ENCODE measurements at regions not wholly inside any gene's neighbourhood (a gene's known extent, or its start where the extent isn't known, plus 50 kb on each side); places are given as distances from the start of the nearest gene placed in this dataset.

DNA sequence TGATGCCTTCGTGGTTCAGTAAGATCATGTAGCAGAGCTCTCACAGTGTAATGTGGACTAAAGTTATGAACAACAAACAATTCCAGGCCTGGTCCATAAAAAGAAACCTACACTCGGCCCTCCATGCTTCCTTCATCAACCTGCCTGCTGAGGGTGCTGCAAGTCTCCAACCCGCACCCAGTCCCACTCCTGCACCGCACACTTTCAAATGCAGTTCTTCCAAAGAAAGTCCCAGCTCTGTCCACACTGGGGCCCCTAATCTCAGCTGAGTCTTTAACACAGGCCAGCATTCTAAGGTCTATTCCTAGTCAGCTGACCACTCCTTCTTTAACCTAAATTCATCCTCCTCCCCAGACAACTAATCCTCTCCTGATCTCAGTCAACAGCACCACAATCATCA, 71.5 kb upstream of the NR5A2 start:
- Histone ChIP-seq H3K4me1 (replicated peaks) (no peaks in the 10 kb centered on the region), H3K27me3 (replicated peaks) (no peaks in the 10 kb centered on the region), H3K9me3 (replicated peaks) (no peaks in the 10 kb centered on the region), H3K36me3 (no peaks in the 10 kb centered on the region), H3K4me3 (no peak overlapping the region), H3K27ac (no peak overlapping the region)
- DNase-seq (ENCODE audit: low read depth in 1 of 2, low spot score in 2 of 2) = no peak

DNA sequence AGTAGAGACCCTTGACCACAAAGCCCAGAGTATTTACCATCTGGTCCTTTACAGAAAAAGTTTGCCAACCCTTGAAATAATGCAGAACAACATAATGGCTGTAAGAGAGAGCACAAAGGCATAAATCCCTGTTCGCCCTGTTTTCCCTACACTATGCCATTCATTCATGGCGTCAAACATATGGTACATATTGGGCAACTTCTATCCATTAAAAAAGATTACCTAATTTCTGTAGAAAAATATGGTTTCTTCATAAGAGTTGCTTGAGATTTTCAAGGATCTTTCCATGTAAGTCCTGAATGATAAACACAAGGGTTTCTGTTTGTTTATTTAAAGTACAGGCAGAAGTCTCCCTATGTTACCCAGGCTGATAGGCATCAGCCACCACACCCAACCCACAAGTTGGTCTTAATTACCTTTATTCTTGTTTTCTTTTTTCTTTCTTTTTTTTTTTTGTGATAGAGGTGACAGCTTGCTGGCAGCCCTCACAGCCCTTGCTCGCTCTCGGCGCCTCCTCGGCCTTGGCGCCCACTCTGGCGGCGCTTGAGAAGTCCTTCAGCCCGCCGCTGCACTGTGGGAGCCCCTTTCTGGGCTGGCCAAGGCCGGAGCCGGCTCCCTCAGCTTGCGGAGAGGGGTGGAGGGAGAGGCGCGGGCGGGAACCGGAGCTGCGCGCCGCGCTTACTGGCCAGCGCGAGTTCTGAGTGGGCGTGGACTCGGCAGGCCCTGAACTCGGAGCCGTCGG, 68.3 kb upstream of the NR5A2 start:
- DNase-seq (ENCODE audit: low read depth in 1 of 2, low spot score in 2 of 2) = no peak
- H3K27me3 ChIP-seq (replicated peaks) = no peaks in the 10 kb centered on the region
- H3K36me3 ChIP-seq = no peaks in the 10 kb centered on the region
- no peak overlapping the region for H3K27ac ChIP-seq
- H3K9me3 ChIP-seq (replicated peaks) = no peaks in the 10 kb centered on the region
- no peak overlapping the region for H3K4me3 ChIP-seq
- no peaks in the 10 kb centered on the region for H3K4me1 ChIP-seq (replicated peaks)

DNA sequence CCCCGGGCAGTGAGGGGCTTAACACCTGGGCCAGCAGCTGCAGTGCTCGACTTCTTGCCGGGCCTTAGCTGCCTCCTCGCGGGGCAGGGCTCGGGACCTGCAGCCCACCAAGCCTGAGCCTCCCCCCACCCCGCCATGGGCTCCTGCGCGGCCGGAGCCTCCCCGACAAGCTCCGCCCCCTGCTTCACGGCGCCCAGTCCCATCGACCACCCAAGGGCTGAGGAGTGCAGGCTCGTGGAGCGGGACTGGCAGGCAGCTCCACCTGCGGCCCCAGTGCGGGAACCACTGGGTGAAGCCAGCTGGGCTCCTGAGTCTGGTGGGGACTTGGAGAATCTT, 67.8 kb upstream of the NR5A2 start:
- DNase-seq (ENCODE audit: low read depth in 1 of 2, low spot score in 2 of 2) = no peak
- Histone ChIP-seq H3K9me3 (replicated peaks) (no peaks in the 10 kb centered on the region), H3K36me3 (no peaks in the 10 kb centered on the region), H3K27me3 (replicated peaks) (no peaks in the 10 kb centered on the region), H3K4me3 (no peak overlapping the region), H3K4me1 (replicated peaks) (no peaks in the 10 kb centered on the region), H3K27ac (no peak overlapping the region)

DNA sequence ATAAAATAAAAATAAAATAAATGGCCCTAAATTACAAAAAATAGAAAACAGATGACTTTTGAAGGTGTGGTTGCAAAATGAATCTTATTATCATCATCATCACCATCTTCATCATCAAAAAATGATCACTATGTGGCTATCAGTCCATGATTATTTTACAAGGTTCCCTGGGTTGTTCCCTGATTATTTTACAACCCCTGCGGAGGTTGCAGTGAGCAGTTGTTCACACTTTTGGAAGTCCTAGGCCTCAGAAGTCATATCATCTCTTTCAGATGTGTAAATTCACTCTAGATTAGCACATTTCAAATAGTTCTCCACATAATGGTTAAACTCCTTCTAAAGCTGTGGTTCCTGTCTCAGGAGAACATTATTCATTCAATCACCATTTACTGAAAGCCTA, 57.4 kb upstream of the NR5A2 start:
- H3K4me3 ChIP-seq = no peak overlapping the region
- H3K27ac ChIP-seq = no peak overlapping the region
- DNase-seq (ENCODE audit: low read depth in 1 of 2, low spot score in 2 of 2) = no peak
- no peaks in the 10 kb centered on the region for H3K4me1 ChIP-seq (replicated peaks)
- H3K9me3 ChIP-seq (replicated peaks) = no peaks in the 10 kb centered on the region
- no peaks in the 10 kb centered on the region for H3K27me3 ChIP-seq (replicated peaks)
- no peaks in the 10 kb centered on the region for H3K36me3 ChIP-seq

DNA sequence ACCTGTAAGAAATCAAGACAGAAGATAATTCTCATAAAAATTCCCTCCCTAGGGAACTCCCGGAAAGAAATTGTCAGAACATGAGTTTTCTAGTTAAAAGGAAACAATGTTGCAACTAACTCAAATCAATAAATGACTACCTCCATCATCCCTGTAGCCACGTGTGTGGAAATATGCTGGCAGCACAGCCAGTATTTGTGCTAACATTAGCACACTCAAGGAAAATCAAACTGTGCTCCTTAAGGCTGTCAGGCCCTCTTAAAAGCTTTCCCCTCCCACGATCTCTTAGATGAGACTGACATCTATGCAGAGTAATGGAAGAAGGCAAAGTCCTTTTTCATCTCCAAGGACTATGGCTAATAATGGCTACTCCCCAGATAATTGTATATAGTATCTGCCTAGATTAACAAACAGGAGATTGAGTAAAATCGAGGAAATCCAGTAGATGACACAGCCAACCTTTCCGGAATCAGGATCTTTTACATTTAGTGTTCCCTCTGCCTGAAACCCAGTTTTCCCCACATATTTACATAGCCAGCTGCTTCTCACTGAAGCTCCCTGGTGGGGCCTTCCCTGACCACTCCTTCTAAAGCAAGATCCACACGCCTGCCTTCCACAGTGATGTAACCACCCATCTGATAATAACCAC, 50.9 kb upstream of the NR5A2 start:
- no peak for DNase-seq (ENCODE audit: low read depth in 1 of 2, low spot score in 2 of 2)

More for the DNA sequence above, 50.9 kb upstream of the NR5A2 start:
- no peaks in the 10 kb centered on the region for H3K4me1 ChIP-seq (replicated peaks)
- no peaks in the 10 kb centered on the region for H3K36me3 ChIP-seq
- no peak overlapping the region for H3K27ac ChIP-seq
- no peaks in the 10 kb centered on the region for H3K9me3 ChIP-seq (replicated peaks)
- no peaks in the 10 kb centered on the region for H3K27me3 ChIP-seq (replicated peaks)
- H3K4me3 ChIP-seq = no peak overlapping the region
